SK-MEL-5 (cell line): ENCODE measurements at regions not wholly inside any gene's neighbourhood (a gene's known extent, or its start where the extent isn't known, plus 50 kb on each side); places are given as distances from the start of the nearest gene placed in this dataset.
"Not testable (repeated sequence)": the region's sequence is repeated elsewhere in the genome, so short reads cannot be mapped to it uniquely, and the experiment has no call there.

Experiments used
- DNase-seq: peaks from one replicate; pipeline ENCODE4 v3.0.0-alpha.2; 2016; ENCODE audit warnings: low read depth, low spot score
- in situ Hi-C: cut with HindIII; loops from 2 replicates; pipeline ENCODE4 v1.10.0; 2016; ENCODE audit warnings: low sequenced_read_pairs, high pct_unique_total_duplicates, low pct_unique_long_range_greater_than_20kb

DNA sequence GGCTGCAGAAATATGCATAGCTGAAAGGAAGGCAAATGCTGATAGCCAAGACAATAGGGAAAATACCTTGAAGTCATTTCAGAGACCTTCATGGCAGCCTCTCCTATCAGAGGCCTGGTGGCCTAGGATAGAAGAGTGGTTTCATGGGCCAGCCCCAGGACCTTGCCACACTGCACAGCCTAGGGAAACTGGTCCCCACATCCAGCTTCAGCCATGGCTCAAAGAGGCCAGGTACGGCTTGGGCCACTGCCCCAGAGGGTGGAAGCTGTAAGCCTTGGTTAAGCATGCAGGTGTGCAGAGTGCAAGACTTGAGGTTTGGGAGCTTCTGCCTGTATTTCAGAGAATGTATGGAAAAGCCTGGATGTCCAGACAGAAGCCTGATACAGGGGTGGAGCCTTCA is 101.0 kb upstream of the KITLG start:
- in situ Hi-C loops: no loop called here
- no peak for DNase-seq

DNA sequence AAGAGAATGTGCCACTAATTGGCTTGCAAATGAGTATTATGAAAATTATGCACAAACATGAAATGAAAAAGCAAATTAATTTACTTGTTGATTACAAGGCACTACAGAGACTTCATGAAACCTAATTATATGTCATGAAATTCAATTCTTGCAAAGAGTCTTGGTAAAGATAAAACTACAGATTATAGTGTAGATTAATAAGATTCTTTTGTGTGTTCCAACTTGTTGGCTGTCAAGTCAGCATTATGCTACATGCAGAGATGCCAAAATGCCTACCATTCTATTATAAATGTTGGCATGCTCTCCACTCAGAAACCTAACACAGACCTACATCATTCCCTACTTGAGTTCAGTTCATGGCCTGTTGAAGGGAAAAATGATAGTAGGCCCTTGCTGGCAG is 97.2 kb upstream of the KITLG start:
- DNase-seq: no peak
- in situ Hi-C loops: no loop called here

DNA sequence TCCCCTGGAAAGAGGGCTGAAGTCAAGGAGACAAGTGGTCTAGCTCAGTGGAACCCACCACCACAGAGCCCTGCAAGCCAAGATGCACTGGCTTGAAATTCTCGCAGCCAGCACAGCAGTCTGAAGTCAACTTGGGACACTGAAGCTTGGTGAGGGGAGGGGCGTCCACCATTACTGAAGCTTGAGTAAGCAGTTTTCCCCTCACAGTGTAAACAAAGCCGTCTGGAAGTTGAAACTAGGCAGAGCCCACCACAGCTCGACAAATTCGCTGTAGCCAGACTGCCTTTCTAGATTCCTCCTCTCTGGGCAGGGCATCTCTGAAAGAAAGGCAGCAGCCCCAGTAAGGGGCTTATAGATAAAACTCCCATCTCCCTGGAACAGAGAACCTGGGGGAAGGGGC is 87.3 kb upstream of the KITLG start:
- in situ Hi-C loops, DNase-seq: not testable (repeated sequence)

DNA sequence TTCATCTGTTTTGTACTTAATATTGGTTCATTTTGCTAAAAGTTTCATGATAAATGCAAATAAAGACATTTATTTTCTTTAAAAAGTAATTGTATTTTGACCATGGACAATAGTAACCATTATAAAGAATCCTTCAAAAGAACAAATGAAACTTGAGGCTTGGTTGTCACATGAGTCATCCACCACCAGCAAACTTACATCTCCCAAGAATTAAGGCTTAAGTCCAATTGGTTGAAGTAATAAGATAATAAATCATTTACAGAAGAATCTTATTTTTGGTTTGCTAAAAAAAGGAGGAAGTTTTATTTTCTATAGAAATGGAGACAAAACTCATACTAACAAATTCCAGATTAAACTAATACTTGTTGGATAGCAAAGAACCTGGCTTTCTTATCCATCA is 84.8 kb upstream of the KITLG start:
- DNase-seq: peak; percentile 16
- in situ Hi-C loops: no loop called here

DNA sequence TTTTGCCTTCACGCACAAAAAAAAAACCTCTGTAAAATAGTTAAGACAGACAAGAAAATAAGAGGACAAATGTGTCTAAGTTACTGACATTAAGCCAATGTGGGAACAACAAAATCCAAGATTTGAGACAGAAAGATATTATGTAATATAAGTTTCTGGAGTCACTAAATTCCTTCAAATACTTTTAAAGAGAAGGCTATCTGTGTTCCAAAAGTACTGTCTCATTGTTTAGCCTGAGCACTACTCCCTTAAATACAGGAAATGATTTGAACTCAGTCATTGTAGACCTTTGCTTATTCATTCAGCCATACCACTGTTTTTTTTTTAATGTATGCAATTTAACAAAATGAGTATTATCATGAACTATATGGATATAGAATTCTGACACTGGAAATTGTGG is 82.7 kb upstream of the KITLG start:
- in situ Hi-C loops: no loop called here
- peak; percentile 55 for DNase-seq

DNA sequence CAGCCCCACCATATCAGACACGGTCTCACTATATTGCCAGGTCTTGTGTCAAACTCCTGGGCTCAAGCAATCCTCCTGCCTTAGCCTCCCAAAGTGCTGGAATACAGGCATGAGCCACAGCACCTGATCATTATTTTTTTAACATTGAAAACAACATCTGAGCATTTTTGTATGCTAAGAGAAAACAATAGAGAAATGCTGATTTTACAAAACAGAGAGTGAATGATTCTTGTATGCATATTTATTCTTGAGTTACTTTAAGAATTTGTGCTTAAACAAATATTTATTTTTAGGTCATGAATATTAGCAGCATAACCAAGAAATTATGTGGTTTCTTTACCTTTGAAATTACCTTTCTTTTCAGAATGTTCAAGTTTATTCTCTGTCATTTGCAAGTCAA is 81.8 kb upstream of the KITLG start:
- in situ Hi-C loops: no loop called here
- no peak for DNase-seq

DNA sequence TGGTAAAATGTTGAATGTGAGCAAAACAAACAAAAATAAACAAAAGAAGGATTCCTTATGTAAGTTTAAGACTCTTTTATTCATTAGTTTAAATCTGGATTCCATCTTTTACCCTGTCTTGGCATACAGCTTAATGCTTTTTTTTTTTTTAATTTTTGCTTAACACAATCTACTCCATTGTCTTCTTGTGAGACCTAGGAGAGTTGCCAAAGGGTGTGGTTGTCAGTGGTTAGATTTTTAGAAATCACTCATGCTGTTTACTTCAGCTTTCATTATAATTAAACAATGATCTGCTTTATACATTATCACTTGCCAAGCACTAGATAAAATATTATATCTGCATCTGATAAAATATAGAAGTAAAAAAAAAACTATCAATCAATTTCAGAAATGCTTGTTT is 77.7 kb upstream of the KITLG start:
- in situ Hi-C loops: no loop called here
- peak; percentile 76 for DNase-seq

DNA sequence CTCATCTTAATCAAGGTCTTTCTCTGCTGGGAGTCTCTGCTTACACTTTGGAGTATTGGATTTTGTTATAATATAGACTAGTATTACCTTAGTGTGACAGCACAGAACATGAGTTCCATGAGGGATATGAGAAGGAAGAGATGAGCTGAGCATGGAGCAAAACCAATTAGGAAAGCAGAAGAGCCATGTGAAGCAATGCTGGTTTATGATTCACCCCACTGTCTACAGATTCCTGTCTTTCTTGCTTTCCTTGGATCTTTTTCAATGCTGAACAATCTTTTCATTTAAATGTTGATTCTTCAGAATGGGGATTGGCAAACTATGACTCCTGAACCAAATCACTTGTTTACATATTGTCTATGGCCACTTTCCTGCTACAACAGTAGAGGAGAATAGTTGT is 70.4 kb upstream of the KITLG start:
- DNase-seq: no peak
- in situ Hi-C loops: no loop called here

DNA sequence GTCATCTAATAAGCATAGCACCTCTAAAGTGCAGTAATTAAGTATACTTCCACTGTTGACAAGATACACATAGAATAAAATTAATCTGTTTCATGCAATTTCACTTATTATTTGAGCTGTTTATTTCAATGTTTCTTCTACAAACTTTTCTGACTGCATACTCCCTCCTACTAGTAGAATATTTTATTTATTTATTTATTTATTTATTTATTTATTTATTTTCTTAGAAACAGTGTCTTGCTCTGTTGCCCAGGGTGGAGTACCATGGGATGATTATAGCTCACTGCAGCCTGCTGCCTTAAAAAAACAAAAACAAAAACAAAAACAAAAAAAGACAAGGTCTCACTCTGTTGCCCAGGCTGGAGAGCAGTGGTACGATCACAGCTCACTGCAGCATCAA is 68.4 kb upstream of the KITLG start:
- DNase-seq: no peak
- in situ Hi-C loops: no loop called here

DNA sequence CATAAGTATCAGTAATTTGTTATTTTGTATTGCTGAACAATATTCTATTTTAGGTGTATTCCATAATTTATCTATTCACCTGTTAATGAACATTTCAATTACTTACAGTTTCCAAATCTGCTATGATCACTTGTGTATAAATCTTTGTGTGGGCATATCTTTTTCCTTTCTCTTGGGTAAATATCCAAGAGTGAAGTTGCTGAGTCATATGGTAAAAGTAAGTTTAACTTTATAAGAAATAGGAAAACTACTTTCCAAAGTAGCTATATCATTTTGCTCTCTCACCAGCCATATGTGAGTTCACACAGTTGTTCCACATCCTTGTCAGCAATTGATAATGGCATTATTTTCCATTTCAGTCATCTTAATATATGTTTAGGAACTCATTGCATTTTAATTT is 66.6 kb upstream of the KITLG start:
- in situ Hi-C loops: no loop called here
- DNase-seq: no peak

DNA sequence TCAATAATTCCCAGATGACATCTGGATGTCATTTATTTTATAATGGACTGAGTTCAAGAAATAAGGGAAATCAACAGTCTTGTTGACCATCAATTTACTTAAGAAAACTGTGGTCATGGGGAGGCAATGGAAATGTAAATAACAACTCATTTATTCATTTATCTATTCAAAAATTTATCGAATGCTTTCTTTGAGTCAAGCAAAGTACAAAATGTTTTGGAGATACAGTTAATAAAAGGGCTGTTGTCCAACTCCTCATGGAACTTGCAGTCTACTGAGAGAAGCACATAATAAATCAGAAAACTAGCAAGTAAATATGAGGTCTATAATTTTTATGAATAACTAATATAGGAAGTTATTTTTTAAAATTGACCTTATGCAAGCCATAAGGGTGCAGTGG is 65.5 kb upstream of the KITLG start:
- DNase-seq: no peak
- in situ Hi-C loops: no loop called here

DNA sequence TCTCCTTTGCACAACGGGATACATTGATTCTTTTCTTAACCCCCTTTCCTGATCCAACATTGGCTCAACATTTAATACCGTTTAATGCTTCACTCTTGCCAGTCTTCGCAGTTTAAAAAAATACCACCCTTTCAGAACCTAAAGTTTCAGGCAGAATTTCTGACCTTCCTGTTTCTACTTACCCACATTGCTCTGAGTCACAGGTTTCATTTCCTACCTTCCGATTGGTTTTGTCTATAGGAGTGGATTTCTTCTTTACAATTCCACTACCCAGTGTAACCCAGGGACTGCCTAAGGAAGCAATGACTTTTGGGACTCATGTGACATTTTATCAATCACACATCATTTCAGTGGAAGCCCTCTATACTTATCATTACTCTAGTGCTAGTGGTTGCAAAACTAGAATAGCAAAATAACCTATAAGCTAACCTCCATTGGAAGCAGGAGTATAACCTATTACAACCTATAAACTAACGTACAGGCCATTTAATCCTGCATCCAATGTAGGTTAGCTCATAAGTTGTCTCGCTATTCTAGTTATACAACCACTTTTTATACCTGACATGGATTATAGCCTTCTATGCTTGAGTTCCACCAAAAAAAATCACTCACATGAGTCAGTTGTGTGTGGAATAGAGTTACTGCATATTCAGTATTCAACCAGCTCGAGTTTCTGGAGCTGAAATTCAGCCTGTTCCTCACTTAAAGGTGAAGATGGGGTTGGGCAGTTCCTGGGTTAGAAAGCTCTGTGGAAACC is 64.9 kb upstream of the KITLG start:
- no peak for DNase-seq
- in situ Hi-C loops: no loop called here

DNA sequence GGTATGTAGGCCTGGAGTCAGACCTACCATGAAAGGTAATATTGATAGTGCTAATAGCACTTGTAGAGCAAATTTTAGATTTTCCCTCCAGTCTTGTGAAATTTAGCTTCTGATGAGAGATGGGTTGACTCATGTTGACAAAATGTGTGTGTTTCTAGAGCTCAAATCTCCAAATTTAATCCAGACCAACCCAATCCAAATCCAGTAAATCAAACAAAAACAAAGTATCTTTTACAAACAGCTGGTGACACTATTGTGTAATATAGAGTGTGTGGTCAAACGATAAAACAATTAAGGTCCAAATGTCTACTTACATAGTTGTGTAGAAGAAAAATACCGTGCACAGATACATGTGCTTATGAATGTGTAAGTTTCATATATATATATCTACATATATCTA is 63.4 kb upstream of the KITLG start:
- in situ Hi-C loops: no loop called here
- DNase-seq: no peak

DNA sequence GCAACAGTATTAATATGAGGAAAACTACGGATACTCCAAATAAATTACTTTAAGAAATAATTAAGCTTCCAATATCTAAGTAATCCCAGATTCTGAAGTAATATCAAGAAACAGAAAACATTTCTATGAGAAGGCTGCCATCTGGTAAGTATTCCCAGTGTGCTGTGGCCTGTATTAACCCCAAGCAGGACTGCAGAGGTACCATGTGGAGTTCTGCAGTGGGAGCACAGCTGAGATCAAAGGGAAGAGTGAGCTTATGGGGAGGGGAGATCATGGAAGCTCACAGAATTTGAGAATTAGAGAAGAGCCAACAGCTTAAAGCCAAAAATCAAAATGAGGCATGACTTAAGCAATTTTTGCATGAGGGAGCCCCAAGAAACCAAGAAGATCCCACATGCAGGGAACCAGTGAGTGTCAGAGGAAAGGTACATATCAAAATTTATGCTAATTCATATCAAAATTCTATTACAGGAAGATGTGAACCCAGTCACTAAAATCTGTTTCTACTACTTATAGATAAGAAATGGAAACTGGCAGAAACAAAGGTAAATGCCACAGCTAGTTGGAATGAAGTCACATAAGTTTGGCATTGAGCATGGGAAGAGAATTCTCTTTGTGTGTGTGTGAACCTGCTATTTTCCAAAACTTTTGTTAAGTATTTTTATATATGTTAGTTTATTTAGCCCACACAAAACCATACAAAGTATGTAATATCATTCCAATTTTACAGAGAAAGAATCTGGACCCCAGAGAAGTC is 62.6 kb upstream of the KITLG start:
- in situ Hi-C loops: no loop called here
- DNase-seq: no peak

DNA sequence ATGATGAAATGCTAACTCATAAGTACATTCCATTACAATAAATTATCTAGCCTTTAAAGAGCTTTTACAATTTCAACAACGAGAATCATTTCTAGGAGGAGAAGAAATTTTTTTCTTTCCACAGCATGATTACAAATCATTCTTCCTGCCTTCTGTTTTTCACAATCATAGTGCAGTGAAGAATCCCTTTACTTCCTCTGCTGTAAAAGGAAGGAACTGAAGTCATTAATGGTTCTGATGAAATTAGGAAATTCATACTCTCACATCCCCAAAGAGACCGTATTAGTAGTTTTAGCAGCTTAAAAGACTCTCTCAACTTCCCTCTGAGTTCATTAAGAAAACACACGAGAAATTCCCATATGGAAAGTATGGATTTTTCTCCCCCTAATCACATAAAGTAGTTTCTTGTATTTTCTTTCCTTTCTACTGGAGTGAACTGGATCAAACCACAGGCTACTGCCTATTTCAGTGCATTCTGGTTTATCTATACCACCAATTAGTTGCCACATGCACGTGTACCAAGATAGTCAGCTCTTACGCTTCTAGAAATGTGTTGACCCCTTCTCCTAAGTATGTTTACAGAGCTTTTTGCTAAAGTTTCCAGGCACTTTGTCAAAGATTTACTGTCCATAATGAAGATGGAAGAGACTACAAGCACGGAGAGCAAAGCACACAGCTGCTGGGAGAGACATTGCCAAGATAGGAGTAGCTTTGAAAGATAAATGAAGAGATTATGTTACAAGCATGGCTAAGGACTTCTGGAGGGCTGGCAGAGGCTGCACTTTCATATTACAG is 58.9 kb upstream of the KITLG start:
- no peak for DNase-seq
- in situ Hi-C loops: no loop called here

DNA sequence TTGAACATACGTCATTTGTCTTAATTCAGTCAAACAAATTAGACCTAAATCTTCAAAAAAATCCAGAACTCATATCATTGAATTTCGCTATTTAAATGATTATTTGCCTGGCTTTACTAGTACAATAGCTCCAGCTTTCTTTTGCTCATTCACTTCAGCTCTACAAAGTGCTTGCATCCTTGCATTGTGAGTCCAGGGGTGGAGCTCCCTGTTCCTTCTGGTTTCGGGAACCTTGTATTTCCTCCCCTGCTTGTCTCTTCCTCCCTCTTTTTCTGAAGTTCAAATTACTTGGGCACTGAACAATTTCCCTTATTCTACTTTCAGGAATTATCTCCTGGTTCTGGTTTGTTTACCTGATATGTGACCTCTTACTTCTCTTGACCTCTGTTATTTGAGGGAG is 58.1 kb upstream of the KITLG start:
- in situ Hi-C loops: no loop called here

DNA sequence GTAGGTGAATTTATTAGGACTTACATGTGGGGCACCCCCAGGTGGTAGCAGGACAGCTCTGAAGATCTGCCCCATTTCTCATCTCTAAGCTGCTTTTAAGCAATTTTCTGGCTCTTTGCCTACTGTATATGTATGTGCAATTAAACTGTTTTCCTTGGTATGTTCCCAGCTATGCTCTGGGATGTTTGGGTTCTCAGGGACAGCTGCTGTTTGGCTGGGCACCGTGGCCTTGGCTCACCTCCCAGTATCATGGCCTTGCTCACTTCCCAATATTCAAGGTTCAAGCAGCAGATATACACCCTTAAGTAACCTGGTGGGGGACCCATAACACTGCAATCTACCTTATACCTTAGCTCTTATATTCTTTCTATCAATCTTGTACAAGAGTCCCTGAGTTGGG is 53.7 kb upstream of the KITLG start:
- DNase-seq: no peak
- in situ Hi-C loops: no loop called here

More for the DNA sequence above, 58.1 kb upstream of the KITLG start:
- no peak for DNase-seq

DNA sequence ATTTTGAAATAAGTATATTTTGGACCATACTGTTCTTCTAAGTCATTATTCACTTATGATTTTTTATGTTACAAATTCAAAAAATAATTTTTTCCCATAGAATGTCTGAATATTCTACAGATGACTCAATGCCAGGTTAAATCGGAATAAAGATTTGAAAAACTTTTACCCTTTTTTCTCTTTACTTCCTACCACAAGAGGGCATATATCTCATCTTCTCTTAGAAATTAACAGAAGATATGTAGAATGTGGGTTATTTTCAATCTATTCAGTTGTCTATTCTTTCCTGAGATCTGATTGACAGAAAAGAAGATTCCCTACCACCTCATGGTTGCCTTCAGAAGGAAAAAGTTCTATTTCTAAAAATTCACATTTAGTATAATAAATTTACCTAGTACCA is 53.0 kb upstream of the KITLG start:
- DNase-seq: peak; percentile 44
- in situ Hi-C loops: no loop called here

DNA sequence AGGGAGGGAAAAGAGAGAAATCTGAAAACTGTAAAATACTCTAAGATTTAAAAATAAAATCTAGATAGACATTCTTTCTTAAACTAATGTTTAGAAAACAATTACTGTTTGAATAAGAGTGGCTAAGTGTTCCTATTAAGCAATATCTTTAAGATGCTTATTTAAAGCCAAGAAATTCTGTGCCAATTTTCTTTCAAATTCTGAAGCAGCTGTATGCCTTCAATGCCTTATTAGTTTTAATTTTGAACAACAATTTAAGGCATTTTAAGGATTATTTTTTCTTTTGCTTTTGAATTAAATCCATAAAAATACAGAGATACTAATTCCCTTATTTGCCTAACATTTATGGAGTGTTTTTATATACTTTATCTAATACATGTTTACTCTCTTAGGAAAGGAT is 50.3 kb upstream of the KITLG start:
- no peak for DNase-seq
- in situ Hi-C loops: no loop called here
